ENCODE measurements at regions not wholly inside any gene's neighbourhood (a gene's known extent, or its start where the extent isn't known, plus 50 kb on each side); places are given as distances from the start of the nearest gene placed in this dataset.

DNA sequence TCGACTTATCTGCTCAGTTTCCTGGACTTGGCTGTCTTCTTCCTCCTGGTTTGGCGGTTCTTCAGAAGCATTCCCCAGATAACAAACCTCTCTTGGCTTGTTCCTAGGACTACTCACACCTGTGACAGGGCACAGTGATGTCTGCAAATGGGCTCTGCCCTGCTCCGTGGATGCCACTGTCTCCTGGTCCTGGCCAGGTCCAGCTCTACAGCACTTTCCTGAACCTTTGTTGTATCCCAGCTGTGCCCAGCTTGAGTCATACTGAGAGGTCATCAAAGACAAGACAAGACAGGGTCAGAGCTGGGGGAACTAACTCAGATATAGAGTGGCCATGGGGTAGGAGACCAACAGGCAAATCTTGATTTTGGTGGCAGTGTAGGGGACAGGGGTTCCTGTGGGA is 102.7 kb upstream of the SLC22A23 start:
- TF ChIP-seq TARDBP (IDR thresholded peaks at IDR 0.05) (no peak), FOXA1 (IDR thresholded peaks at IDR 0.05) (no peak)
